Vagina (tissue), 2 donors: ENCODE measurements at regions not wholly inside any gene's neighbourhood (a gene's known extent, or its start where the extent isn't known, plus 50 kb on each side); places are given as distances from the start of the nearest gene placed in this dataset.

Experiments used
- DNase-seq, 2 donors: peaks; one replicate each; pipeline ENCODE4 v3.0.0-alpha.2; 2017; ENCODE audit errors: extremely low spot score in 2 of 2
- H3K27ac ChIP-seq: fragments of 200-600 bp; sonication (generic); one replicate; pipeline ENCODE4 v1.5.1; 2019
- H3K27me3 ChIP-seq: fragments of 200-600 bp; sonication (generic); one replicate; pipeline ENCODE4 v1.5.1; 2019
- H3K36me3 ChIP-seq, 2 donors: fragments of 200-600 bp; sonication (generic); one replicate each; pipeline ENCODE4 v1.5.1; 2017 to 2019
- H3K4me1 ChIP-seq: fragments of 200-600 bp; sonication (generic); one replicate; pipeline ENCODE4 v1.5.1; 2019
- H3K4me3 ChIP-seq, 2 donors: fragments of 200-600 bp; sonication (generic); 1 replicate in 1 of 2; 2 replicates in 1 of 2; pipeline ENCODE4 v1.5.1; 2016 to 2019
- H3K9me3 ChIP-seq: fragments of 200-600 bp; sonication (generic); one replicate; pipeline ENCODE4 v1.5.1; 2019
- CTCF ChIP-seq, 3 experiments: fragments of 450-650 bp in 2 of 3; fragments of 200-600 bp in 1 of 3; sonication (generic) in 1 of 3; IDR thresholded peaks; one replicate each; pipeline ENCODE4 v1.5.1; 2017 to 2019; ENCODE audit warnings: antibody characterized with exemption in 3 of 3, mild to moderate bottlenecking in 2 of 3, moderate library complexity in 2 of 3
- POLR2A ChIP-seq, 2 donors: fragments of 450-650 bp; IDR thresholded peaks; one replicate each; pipeline ENCODE4 v1.6.1; 2017; ENCODE audit warnings: antibody characterized with exemption in 2 of 2, mild to moderate bottlenecking in 2 of 2, moderate library complexity in 2 of 2
- POLR2AphosphoS5 ChIP-seq, 2 donors: sonication (generic); formaldehyde crosslinking; IDR thresholded peaks; one replicate each; pipeline ENCODE4 v1.9.0; 2017; ENCODE audit warnings: antibody characterized with exemption in 2 of 2, mild to moderate bottlenecking in 2 of 2, low read depth in 1 of 2; ENCODE audit not compliant: insufficient read depth in 1 of 2
- intact Hi-C: fragments of 100-400 bp; cut with DNase I; formaldehyde crosslinking; loops from one replicate; pipeline ENCODE4 v1.15.1; 2023

- H3K4me1 ChIP-seq = no peaks in the 10 kb centered on the region
- no peaks in the 10 kb centered on the region for H3K36me3 ChIP-seq
- TF ChIP-seq POLR2AphosphoS5 (IDR thresholded peaks at IDR 0.05; ENCODE audit: insufficient read depth in 1 of 2, low read depth in 1 of 2) (no peak), CTCF (IDR thresholded peaks at IDR 0.05) (no peak)
- H3K9me3 ChIP-seq = no peaks in the 10 kb centered on the region
- H3K27ac ChIP-seq = no peak overlapping the region
- intact Hi-C loops = no loop called here
- DNase-seq = no peak
- no peak overlapping the region for H3K4me3 ChIP-seq
- H3K27me3 ChIP-seq = no peaks in the 10 kb centered on the region
These were observed 195.1 kb upstream of the LINGO1 start for GRCh38 chr15:77827860-77828259.

- TF ChIP-seq CTCF (IDR thresholded peaks at IDR 0.05) (no peak), POLR2AphosphoS5 (IDR thresholded peaks at IDR 0.05; ENCODE audit: insufficient read depth in 1 of 2, low read depth in 1 of 2) (no peak), POLR2A (IDR thresholded peaks at IDR 0.05) (no peak)
- Histone ChIP-seq H3K4me3 (no peak overlapping the region), H3K9me3 (no peaks in the 10 kb centered on the region), H3K27ac (no peak overlapping the region), H3K27me3 (no peaks in the 10 kb centered on the region), H3K4me1 (no peaks in the 10 kb centered on the region), H3K36me3 (no peaks in the 10 kb centered on the region)
- intact Hi-C loops = no loop called here
- DNase-seq = no peak
These were observed 193.4 kb upstream of the LINGO1 start for GRCh38 chr15:77826006-77826695.

DNA sequence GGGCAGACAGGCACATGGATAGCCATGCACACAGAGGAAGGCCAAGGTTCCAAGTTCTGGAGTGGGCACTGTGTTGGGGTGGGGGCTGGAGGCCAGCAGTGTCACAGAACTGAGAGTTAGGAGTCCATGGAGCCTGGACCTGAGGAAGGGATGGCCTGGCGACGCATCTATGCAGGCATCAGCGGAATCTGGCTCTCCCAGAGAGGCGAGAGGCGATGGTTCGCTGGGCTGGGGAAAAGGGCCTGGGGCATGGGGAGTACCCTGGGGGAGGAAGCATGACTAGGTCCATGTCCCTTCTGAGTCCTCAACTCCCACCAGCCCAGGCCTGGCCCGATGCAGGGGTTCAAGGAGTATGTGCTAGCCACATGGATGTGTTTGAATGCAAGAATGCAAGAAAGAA lies 192.8 kb upstream of the LINGO1 start:
- DNase-seq = no peak
- Histone ChIP-seq H3K36me3 (no peaks in the 10 kb centered on the region), H3K9me3 (no peaks in the 10 kb centered on the region), H3K4me1 (no peaks in the 10 kb centered on the region), H3K4me3 (no peak overlapping the region), H3K27me3 (no peaks in the 10 kb centered on the region), H3K27ac (no peak overlapping the region)
- intact Hi-C loops = no loop called here
- no peak for TF ChIP-seq POLR2A (IDR thresholded peaks at IDR 0.05)
- no peak for TF ChIP-seq POLR2AphosphoS5 (IDR thresholded peaks at IDR 0.05; ENCODE audit: insufficient read depth in 1 of 2, low read depth in 1 of 2)
- TF ChIP-seq CTCF (IDR thresholded peaks at IDR 0.05) = no peak

DNA sequence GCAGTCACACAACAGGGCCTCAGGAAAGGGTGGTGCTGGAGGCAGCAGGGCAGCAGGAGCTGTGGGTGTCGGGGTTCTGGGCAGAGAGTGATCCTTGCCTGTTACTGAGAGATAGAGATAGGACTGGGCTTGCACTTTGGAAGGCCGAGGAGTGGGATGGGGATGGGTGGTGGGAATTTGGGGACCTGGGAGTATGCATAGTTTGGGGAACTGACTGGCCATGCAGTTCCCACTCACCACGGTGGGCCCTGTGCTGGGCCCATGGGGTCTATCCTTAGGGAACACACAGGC lies 192.5 kb upstream of the LINGO1 start:
- Histone ChIP-seq H3K27me3 (no peaks in the 10 kb centered on the region), H3K36me3 (no peaks in the 10 kb centered on the region), H3K27ac (no peak overlapping the region), H3K4me3 (no peak overlapping the region), H3K9me3 (no peaks in the 10 kb centered on the region), H3K4me1 (peaks cover 2% of the 10 kb centered on the region)
- DNase-seq = no peak
- TF ChIP-seq POLR2AphosphoS5 (IDR thresholded peaks at IDR 0.05; ENCODE audit: insufficient read depth in 1 of 2, low read depth in 1 of 2) (no peak), POLR2A (IDR thresholded peaks at IDR 0.05) (no peak), CTCF (IDR thresholded peaks at IDR 0.05) (no peak)
- intact Hi-C loops = no loop called here

DNA sequence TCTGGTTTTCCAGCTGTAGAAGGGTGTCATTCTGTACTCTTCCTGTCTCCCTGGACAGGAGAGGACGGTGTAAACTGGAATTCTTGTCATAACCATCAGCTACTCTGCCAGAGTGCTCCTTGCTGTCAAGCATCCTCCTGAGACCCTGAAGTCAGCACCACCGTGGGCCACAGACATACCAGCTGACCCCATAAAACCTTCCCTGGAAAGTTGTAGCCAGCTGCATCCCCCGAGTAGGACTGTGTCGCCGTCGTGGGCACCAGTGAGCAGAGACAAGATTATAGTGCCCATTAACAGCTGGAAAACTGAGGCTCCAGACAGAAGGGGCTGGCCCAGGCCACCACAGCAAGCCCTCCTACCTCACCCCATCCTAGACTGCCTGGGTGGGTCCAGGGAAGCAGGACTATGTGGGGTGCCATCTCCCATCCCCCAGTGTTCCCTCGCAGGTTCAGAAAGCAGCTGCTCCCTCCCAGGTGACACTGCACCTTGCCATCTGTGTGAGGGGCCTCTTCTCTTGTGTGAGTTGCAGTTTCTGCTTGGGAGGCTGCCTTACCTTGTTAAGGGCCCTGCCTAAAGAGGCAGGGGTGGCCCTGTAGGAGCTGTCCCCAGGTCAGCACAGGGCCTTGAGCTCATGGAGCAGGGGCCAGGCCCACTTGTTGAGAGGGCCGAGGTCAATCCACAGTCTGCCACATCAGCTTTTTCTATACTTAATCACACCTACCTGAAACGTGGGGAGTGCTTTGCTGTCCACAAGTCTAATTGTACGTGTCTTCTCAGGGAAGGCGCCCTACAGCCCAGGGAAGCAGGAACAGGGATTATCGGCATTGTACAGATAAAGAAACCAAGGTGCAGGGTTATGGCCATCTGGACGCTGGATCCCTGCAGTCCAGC lies 191.9 kb upstream of the LINGO1 start:
- Histone ChIP-seq H3K9me3 (no peaks in the 10 kb centered on the region), H3K4me1 (peaks cover 8% of the 10 kb centered on the region), H3K36me3 (no peaks in the 10 kb centered on the region), H3K27me3 (no peaks in the 10 kb centered on the region), H3K4me3 (no peak overlapping the region), H3K27ac (no peak overlapping the region)
- no peak for DNase-seq
- intact Hi-C loops = no loop called here
- TF ChIP-seq CTCF (IDR thresholded peaks at IDR 0.05) (no peak), POLR2AphosphoS5 (IDR thresholded peaks at IDR 0.05; ENCODE audit: insufficient read depth in 1 of 2, low read depth in 1 of 2) (no peak), POLR2A (IDR thresholded peaks at IDR 0.05) (no peak)
